OCI-LY3 (cell line): ENCODE measurements at regions not wholly inside any gene's neighbourhood (a gene's known extent, or its start where the extent isn't known, plus 50 kb on each side); places are given as distances from the start of the nearest gene placed in this dataset.

Experiments
- EZH2phosphoT487 ChIP-seq: fragments of 200-600 bp; shearing (Covaris generic); IDR thresholded peaks from 2 replicates; pipeline ENCODE4 v1.6.1; 2018; ENCODE audit warnings: antibody characterized with exemption, mixed run types, low read depth
- TF ChIP-seq, protein P1 (sequence below): fragments of 200-600, 300-600 bp; sonication (generic); IDR thresholded peaks from 2 replicates; pipeline ENCODE4 v1.5.1; 2014; ENCODE audit warnings: antibody characterized with exemption, low read length, low read depth

DNA sequence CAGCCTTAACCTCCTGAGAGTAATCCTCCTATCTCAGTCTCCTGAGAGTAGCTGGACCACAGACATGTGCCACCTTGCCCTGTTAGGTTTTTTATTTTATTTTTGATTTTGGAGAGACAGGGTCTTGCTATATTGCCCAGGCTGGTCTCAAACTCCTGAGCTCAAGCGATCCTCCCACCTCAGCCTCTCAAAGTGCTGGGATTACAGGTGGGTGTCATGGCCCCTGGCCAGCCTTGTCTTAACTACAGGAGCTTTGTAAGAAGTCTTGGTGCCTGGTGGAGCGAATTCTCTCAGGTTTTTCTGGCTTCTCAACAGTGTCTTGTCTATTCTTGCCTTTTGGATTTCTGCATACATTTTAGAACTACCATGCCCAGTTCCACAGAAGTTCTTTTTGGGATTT, 546.4 kb downstream of the TBC1D22A start:
- TF ChIP-seq, protein P1, sequence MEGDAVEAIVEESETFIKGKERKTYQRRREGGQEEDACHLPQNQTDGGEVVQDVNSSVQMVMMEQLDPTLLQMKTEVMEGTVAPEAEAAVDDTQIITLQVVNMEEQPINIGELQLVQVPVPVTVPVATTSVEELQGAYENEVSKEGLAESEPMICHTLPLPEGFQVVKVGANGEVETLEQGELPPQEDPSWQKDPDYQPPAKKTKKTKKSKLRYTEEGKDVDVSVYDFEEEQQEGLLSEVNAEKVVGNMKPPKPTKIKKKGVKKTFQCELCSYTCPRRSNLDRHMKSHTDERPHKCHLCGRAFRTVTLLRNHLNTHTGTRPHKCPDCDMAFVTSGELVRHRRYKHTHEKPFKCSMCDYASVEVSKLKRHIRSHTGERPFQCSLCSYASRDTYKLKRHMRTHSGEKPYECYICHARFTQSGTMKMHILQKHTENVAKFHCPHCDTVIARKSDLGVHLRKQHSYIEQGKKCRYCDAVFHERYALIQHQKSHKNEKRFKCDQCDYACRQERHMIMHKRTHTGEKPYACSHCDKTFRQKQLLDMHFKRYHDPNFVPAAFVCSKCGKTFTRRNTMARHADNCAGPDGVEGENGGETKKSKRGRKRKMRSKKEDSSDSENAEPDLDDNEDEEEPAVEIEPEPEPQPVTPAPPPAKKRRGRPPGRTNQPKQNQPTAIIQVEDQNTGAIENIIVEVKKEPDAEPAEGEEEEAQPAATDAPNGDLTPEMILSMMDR = no peak
- TF ChIP-seq EZH2phosphoT487 = no peak
